SU-DHL-6 (cell line): ENCODE measurements at regions not wholly inside any gene's neighbourhood (a gene's known extent, or its start where the extent isn't known, plus 50 kb on each side); places are given as distances from the start of the nearest gene placed in this dataset.

Experiments
- CTCF ChIP-seq: fragments of 200-600 bp; sonication (generic); IDR thresholded peaks from one replicate; pipeline ENCODE4 v1.5.1; 2017; ENCODE audit warnings: antibody characterized with exemption, mild to moderate bottlenecking, low read length, moderate library complexity; ENCODE audit not compliant: insufficient read depth, poor library complexity, severe bottlenecking
- EZH2phosphoT487 ChIP-seq: fragments of 200-600 bp; sonication (generic), shearing (Covaris generic); conservative IDR thresholded peaks from 2 replicates; pipeline ENCODE4 v1.6.1; 2018; ENCODE audit warnings: mild to moderate bottlenecking, antibody characterized with exemption, low read length, moderate library complexity, mixed read lengths

DNA sequence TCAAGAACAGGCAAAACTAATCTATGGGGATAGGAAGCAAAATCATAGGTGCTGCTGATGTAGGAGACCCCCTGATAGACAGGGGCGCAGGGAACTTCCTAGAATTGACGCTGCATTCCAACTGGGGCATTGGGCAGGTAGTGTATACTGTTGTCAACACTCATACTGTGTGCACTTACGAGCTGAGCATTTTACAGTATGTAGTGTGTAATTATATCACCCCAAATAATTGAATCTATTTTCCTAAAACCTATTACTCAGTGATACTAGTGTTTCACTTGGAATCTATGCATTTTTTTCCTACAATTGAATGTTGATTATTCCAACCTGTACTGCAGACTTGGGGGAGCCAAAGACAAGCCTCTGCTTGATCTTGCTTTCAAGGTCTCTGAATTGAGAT is 207.0 kb upstream of the PRKCQ start:
- TF ChIP-seq CTCF (no peak), EZH2phosphoT487 (no peak)
